Medulla oblongata (tissue), 1 donor: ENCODE measurements at regions not wholly inside any gene's neighbourhood (a gene's known extent, or its start where the extent isn't known, plus 50 kb on each side); places are given as distances from the start of the nearest gene placed in this dataset.
"Not testable (repeated sequence)": the region's sequence is repeated elsewhere in the genome, so short reads cannot be mapped to it uniquely, and the experiment has no call there.

Source experiments
- DNase-seq: peaks from one replicate; pipeline ENCODE4 v3.0.0-alpha.2; 2015; ENCODE audit errors: extremely low spot score

DNA sequence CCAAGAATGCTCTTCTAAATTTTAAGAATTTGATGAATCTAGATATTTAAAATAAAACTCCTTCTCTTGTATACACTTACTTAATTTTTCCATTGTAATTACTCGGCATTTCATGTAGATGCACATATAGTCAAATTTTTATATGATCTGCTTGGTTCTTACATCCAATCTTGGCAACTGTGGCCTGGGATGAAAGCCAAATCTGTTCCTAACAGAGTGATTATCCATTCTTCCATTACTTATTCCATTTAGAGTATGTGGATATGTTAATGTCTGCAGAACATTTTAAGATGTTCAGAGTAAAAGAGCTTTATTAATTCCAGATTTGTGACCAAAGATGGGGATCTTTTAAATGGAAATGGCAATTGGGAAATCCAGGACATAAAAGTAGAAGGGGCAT lies 144.1 kb upstream of the PDE7B start:
- DNase-seq = no peak

DNA sequence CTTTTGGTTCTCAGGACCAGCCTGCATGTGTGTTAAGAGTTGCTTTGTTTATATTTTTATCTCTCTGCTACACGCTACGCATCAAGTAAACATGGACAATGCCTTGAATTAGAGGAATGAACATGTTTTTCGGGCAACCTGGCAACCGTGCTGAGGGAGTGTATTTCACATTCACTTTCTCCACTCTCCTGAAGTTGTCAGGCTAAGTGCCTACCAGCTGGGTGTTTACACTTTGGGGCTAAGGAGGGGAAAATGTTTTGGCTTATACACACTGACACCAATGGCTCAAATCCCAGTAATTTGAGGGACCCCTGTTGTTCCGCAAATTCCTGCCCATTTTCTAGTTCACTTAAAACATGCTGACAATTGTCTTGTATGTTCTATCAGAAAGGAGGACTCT lies 141.5 kb upstream of the PDE7B start:
- no peak for DNase-seq

DNA sequence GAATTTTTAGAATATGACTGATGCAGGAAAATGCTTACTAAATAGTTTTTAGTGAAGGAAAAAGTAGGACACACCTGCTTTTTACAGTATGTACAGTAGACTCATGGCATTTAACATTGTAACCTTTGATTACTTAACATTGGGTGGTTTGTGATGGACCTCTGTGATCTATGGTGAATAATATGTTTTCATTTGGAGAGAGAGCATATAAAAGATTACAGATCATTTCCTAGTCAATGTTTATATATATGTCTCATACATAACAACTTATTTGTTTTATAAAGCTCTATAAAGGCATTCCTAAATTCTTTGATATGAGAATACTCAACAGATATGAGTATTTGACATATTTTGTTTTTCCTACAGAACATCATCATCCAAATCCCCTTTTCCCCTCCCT lies 129.3 kb upstream of the PDE7B start:
- DNase-seq = no peak

DNA sequence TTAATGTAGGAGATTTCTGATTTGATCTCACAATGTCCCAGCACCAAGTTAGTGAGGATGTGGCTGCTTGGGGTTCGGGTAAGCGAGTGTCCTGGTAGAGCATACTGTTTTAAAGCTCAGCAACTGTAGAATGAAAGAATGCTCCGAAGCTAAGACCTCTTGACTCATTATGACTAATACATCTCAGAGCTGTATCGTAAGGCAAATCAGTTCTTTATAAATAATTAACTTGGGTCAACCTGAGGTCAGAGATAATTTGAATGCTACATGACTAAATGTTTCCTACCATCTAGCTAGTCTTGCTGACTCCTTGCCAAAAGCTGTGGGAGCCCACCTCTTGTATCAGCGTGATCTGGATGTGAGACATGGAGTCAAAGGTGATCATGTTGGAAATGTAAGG lies 128.8 kb upstream of the PDE7B start:
- DNase-seq = no peak

DNA sequence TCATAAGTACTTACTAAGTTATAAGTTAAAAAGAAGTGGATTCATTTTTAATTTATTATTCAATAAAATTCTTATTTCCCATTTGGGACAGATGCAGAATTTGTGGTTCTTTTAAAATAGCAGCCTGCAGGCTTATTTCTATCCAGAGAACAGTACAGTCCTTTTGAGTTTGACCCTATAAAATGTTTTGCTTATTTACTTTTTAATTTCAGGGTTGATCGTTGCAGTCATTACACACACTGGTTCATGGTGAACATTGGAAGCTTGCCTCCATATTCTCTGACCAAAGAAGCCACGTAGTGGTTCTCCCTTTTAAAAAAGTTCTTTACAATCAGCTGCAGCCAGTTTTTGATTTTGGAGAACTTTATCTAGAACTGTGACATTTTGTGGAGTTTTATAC lies 122.9 kb upstream of the PDE7B start:
- DNase-seq = no peak

DNA sequence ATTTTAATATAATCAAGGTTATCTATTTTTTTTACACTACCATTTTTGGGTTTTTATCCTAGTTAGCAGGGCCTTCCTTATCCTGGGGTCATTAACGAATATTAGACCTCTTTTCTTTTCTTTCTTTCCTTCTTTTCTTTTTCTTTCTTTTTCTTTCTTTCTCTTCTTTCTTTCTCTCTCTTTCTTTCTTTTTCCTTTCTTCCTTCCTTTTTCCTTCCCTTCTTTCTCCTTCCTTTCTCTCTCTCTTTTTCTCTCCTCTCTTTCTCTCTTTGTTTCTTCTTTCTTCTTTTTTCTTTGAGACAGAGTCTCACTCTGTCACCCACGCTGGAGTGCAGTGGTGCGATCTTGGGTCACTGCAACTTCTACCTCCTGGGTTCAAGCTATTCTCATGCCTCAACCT lies 120.4 kb upstream of the PDE7B start:
- DNase-seq = no peak

DNA sequence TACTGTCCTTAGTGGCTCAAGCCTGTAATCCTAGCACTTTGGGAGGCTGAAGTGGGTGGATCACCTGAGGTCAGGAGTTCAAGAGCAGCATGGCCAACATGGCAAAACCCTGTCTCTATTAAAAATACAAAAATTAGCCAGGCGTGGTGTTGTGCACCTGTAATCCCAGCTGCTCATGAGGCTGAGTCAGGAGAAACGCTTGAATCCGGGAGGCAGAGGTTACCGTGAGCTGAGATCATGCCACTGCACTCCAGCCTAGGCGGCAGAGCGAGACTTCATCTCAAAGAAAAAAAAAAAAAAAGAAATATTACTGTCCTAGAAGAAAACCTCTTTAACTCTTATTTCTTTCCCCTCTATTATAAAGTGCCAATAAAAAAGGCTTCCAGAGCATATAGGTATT lies 115.2 kb upstream of the PDE7B start:
- not testable (repeated sequence) for DNase-seq

DNA sequence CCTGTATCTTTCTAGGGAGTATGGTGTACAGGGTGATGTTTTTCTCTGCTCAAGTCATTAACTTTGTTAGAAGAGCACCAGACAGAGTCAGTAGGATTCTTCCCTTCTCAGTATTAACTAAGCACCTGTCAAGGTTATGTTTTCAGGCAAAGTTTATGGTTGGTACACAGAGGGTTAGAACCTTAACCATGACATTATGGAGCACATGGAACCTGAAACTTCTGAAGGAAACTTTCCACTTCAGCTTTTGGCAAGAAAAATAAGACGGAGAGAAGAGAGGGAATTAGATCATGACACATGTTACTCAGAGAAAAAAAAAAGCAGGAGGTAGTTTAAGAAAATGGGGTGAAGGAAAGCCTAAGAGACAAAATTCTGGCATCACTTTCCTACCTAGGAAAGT lies 112.9 kb upstream of the PDE7B start:
- no peak for DNase-seq

DNA sequence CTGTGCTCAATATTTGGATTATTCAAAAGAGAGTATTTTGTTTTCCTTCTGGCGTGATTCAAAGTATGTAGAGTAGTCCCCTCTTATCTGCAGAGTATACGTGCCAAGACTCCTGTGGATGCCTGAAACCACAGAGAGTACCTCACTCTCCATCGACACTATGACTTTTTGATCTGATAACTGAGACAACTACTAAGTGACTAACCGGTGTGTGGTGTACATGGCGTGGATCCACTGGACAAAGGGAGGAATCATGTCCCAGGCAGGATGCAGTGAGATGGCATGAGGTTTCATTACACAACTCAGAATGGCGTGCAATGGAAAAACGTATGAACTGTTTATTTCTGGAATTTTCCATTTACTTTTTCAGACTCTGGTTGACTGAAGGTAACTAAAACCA lies 112.2 kb upstream of the PDE7B start:
- no peak for DNase-seq

DNA sequence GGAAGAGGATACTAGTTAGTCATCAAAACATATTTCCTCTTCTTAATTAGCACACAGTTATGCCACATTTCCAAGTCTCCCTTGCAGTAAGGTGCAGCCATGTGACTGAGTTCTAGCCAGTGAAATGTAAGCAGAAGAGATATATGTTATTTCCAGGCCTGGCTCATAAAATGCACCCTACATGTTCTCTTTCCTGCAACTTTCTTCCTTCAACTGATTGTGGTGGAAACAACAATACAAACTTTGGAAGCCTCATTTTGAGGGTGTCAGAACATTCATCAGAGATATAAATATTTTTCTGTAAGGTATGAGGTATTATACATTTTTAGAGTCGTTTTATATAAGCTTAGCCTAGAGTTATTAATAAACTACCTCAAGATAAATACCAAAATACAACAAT lies 110.9 kb upstream of the PDE7B start:
- DNase-seq = no peak

DNA sequence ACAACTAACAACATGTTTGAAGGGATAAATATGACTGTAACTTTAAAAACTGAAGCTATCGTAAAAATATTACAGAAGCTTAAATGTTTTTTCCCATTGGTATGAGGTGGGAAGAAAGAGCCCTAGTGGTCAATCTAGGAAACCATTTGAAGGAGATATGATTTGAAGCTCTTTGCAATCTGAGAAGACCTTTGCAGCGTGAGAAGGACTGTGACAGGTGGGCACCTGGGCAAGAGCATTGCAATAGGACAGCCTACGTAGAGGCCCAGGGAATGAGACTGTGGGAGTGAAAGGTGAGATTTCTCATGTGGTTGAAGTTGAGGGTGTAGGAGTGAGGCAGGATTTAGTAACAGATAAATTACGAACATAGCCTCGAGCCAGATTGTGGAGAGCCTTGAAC lies 108.0 kb upstream of the PDE7B start:
- DNase-seq = no peak

DNA sequence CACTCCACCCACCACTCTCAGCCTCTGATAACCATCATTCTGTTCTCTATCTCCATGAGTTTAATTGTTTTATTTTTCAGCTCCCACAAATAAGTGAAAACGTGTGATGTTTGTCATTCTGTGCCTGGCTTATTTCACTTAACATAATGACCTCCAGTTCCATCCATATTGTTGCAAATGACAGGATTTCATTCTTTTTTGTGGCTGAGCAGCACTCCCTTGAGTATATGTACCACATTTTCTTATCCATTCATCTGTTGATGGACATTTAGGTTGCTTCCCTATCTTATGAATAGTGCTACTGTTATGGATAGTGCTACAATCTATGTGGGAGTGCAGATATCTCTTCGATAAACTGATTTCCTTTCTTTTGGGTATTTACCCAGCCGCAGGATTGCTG lies 103.3 kb upstream of the PDE7B start:
- DNase-seq = no peak

DNA sequence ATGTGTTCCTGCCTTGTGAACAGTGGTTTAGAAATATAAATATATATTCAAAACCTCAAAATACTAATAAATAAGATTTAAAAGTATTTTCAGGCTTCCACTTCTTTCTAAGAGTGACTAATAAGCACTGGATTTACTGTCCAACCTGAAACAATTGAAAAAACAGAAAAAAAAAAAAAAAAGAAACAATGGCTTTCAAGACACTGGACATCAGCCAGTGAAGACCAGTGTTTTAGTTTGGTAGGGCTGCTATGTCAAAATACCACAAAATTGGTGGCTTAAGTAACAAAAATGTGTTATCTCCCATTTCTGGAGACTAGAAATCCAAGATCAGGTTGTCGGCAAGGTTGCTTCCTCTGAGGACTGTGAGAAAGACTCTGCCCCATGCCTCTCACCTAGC lies 101.4 kb upstream of the PDE7B start:
- DNase-seq = no peak

DNA sequence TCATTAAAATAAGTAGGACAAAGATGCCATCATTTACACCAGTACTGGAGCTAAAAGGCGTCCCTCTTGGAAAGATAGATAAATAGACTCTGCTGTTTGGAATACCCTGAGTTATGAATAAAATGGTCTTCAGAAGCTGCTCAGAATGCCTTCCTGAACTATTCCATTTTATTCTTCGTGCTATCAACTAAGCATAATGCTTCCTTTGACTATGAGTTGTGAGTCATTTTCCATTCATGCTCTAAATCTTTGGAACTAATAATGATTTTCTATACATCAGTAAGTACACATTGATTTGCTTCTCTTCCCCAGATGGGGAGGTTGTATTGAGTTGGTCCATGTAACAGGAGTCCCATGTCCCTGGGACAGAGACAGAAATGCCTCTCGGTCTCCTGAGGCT lies 98.3 kb upstream of the PDE7B start:
- no peak for DNase-seq

DNA sequence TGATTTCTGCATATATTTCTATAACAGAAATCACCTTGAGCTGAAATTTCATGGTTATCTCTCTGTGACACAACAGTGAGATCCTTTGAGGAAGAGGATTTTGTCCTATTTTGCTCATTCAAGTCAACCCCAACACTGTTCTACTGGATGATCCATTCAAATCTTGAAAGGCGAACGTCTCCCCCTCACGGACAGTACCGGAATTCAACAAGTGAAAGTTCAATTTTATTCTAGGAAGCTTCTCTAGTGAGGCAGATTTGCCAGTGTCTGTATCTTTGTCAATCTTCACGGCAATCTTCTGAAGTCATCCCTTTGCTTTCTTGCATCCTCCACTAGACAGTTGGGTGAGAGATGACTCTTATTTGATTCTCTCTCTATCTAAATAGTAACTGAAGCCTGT lies 91.7 kb upstream of the PDE7B start:
- no peak for DNase-seq

DNA sequence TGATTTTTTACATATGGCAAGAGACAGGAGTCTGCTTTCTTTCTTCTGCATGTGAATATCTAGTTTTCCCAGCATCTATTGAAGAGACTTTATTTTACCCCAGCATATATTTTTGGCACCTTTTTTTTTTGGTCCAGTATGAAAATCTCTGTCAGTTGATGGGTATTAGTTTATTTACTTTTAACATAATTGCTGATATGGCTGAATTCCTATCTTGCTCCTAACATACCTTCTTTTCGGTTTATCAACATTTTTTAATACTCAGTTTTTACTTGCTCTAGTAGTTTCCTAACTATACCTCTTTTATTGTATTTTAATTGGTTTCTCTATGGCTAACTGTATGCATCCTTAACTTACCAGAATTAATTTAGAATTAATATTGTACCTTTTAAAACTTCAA lies 77.5 kb upstream of the PDE7B start:
- no peak for DNase-seq

DNA sequence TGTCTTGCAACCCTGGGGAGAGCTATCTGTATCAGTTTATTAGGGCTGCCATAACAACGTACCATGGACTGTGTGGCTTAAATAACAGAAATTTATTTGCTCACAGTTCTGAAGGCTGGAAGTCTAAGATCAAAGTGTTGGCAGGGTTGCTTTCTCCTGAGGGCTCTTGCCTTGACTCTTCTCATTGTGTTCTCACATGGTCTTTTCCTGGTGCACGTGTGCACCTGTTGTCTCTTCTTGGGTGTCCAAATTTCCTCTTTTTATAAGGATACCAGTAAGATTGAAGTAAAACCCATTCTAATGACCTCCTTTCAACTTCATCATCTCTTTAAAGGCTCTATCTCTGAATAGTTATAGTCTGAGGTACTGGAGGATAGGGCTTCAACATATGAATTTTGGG lies 72.3 kb upstream of the PDE7B start:
- no peak for DNase-seq

DNA sequence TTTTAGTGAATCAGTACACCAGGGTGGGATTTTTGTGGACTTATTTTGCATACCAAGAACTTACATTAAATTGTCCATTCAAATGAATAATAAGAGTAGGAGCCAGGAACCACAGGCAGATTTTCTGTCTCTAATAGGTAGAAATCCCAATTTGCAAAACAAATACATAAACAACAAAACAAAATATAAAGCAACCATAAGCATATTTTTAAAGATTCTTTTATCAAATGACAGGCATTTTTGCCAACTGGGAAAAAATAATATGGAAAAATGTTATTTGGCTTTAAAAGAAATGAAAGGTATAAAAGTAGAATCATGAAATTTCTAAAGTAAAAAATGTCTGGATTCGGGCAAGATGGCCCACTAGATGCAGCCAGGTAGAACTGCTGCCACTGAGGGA lies 71.2 kb upstream of the PDE7B start:
- no peak for DNase-seq

DNA sequence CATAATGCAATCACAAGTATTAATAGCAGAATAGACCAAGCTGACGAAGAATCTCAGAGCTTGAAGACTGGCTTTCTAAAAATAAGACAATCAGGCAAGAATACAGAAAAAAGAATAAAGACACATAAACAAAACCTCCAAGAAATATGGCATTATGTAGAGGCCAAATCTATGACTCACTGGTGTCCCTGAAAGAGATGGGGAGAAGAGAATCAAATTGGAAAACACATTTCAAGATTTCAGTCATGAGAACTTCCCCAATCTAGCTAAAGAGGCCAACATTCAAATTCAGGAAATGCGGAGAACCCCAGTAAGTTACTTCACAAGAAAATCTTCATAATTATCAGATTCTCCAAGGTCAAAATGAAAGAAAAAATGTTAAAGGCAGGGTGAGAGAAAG lies 69.0 kb upstream of the PDE7B start:
- no peak for DNase-seq

DNA sequence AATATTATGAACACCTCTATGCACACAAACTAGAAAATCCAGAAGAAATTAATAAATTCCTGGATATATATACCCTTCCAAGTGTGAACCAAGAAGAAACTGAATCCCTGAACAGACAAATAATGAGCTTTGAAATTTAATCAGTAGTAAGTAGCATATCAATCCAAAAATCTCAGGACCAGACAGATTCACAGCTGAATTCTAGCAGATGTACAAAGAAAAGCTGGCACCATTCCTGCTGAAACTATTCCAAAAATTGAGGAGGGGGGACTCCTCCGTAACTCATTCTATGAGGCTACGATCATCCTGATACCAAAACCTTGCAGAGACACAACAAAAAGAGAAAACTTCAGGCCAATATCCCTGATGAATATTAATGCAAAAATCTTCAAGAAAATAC lies 67.0 kb upstream of the PDE7B start:
- DNase-seq = no peak

DNA sequence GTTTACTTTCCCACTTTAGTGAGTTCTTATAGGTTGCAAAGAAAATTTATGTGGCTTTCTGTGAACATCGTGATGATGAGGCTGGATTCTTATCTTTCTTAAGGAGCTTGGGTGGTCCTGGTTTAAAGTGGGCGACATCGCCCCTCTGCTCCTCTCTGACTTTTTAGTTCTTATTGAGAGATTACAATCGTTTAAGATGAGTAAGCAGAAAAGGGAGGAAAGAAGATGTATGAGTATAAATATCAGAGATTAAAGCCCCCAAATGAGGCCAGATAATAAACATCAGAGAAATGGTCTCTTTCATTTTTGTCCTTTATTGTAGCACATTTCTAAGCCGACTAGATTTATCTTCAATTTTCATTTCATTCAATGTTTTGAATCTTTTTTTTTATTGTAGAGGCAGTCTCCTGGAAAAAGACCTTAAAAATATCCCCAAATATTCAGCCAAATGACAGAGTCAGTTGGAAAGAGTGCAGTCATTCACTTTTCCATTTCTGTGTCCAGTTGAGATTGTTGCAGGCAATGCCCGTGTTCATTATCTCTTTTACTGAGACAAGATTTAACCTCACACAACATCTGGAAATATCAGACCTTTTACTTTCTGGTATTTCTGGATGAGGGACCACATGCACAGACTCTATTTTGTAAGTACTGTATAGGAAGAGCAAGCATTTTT lies 62.0 kb upstream of the PDE7B start:
- no peak for DNase-seq

DNA sequence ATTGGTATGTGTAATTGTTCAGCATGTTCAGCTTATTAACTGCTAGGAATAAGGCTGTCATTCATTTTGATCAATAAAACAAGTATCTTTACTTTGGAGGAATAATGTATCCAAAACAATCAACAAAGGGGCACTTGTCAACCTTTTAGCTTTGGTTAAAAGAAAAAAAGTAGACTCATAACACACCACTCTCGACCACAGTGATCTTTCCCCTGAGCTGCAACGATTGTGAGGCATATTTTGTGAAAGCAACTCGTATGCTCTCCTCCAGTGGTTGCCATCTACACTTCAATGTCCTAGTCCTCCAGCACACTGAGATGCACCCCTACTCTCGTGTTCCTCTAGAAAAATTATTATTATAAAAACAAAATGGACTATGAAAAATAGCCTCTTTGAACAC lies 60.1 kb upstream of the PDE7B start:
- no peak for DNase-seq

DNA sequence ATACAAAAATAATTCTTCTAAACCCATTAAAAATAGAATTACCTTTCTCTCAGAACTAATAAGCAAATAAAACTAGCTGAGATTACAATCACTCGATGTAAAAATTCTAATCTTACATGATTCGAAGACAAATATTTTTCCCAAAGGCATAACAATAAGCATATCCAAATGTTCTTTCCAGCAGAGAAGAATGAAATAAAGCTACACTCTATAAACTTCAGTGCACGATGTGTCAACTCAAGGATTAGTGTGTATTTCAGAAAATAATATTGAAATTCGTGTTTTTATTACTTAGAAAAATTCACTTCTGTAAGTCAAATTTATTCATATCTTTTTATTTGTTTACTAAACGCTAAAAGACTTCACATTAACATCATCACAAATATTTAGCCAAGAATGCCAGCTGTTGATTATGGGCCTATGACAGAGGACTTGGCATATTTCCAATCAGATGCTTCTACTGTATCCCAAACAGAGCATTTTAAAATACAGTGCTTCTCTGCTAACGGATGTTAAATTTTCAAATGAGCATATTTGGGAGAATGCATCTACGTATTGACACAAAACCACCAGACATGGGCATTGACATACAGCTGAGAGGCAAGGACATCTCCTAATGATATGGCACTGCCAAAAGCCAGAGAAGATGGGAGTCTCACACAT lies 54.7 kb upstream of the PDE7B start:
- no peak for DNase-seq

DNA sequence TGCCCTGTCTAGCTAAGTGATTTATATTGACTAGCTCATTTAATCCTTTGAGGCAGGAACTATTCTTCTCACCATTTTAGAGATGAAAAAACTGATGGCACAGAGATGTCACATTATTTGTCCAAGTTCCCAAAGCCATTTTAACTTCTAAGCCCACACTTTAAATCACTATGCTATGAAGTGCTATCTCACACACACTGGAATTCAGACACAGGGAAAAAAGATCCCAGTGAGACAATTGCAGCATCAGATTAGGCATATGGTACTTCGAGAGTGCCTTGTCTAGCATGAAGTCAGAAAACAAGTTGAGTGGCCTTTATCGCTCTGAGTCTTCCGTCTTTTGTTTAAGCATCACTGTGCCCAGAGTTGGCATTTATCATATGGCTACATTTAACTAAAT lies 54.1 kb upstream of the PDE7B start:
- DNase-seq = no peak
